Heart right ventricle (tissue), 16 donors: ENCODE measurements at regions not wholly inside any gene's neighbourhood (a gene's known extent, or its start where the extent isn't known, plus 50 kb on each side); places are given as distances from the start of the nearest gene placed in this dataset.

Experiments used
- ATAC-seq, 8 donors: fragments of 200-7000 bp; cut with Tn5 transposase; one replicate each; pipeline ENCODE4 v1.9.1; 2020; ENCODE audit warnings: mild to moderate bottlenecking in 8 of 8, moderate library complexity in 8 of 8, moderate number of reproducible peaks in 1 of 8
- DNase-seq, 2 donors: peaks; one replicate each; pipeline ENCODE4 v3.0.0-alpha.2; 2020
- H3K27ac ChIP-seq, 10 donors: fragments of 200-600 bp; sonication (generic) in 2 of 10; one replicate each; pipeline versions ENCODE4 v1.5.0 to v1.8.0; 2020 to 2022; ENCODE audit warnings: mild to moderate bottlenecking in 3 of 10
- H3K27me3 ChIP-seq, 7 donors: fragments of 200-600 bp; one replicate each; pipeline ENCODE4 v1.8.0; 2021 to 2022; ENCODE audit warnings: mild to moderate bottlenecking in 2 of 7
- H3K36me3 ChIP-seq, 9 donors: fragments of 200-600 bp; sonication (generic) in 1 of 9; one replicate each; pipeline versions ENCODE4 v1.5.0 to v1.8.0; 2020 to 2022; ENCODE audit warnings: mild to moderate bottlenecking in 2 of 9
- H3K4me1 ChIP-seq, 9 donors: fragments of 200-600 bp; sonication (generic) in 1 of 9; one replicate each; pipeline versions ENCODE4 v1.5.0 to v1.8.0; 2020 to 2022; ENCODE audit warnings: mild to moderate bottlenecking in 4 of 9
- H3K4me3 ChIP-seq, 10 donors: fragments of 200-600 bp; sonication (generic) in 2 of 10; one replicate each; pipeline versions ENCODE4 v1.5.0 to v1.8.0; 2020 to 2022; ENCODE audit warnings: mild to moderate bottlenecking in 7 of 10, moderate library complexity in 2 of 10
- H3K9me3 ChIP-seq, 11 donors: fragments of 200-600 bp in 10 of 11; sonication (generic) in 2 of 11; one replicate each; pipeline versions ENCODE4 v1.5.0 to v1.8.0; 2013 to 2022; ENCODE audit warnings: mild to moderate bottlenecking in 2 of 11, control low read depth in 1 of 11, moderate library complexity in 1 of 11
- WGBS, 2 donors: extraction: QIAGEN DNeasy Blood & Tissue Kit; methylation state at CpG; one replicate each; pipeline ENCODE4 v1.1.7; 2013; ENCODE audit warnings: inconsistent platforms in 1 of 2; 5-methylcytosine and 5-hydroxymethylcytosine counted together
- intact Hi-C, 10 donors: fragments of 100-400 bp; cut with DNase I; formaldehyde crosslinking; loops; one replicate each; pipeline versions ENCODE4 v1.11.1 to v1.14.2; 2022
- TF ChIP-seq, protein P1 (sequence below), 9 donors: fragments of 200-600 bp; sonication (generic) in 2 of 9; IDR thresholded peaks; one replicate each; pipeline versions ENCODE4 v1.5.0 to v1.8.0; 2021 to 2022; ENCODE audit warnings: antibody characterized with exemption in 9 of 9, mild to moderate bottlenecking in 5 of 9, moderate library complexity in 1 of 9
- donor health status: Arrhythmogenic right ventricular cardiomyopathy.
- donor health status: ischemic (EF 13 %, LVEDD 7.1; RV severe dilation, severe dysfunction).
- donor health status: healthy with polysubstance abuse.
- donor health status: DM: no; HTN: yes; CAD: no.
- donor health status: DM: no; HTN: no; CAD: no.
- donor health status: ischemic (EF 25% LVEDD 6.9; RV normal size, moderate dysfunction).
- donor health status: ischemic (EF 25% LVEDD 5.7; RV mildly dilated, moderate dysfunction).
- donor health status: healthy.
- donor health status: DM: yes; HTN: yes; CAD: no.
- donor health status: Ischemic cardiomyopathy.
- donor health status: ischemic (EF 35%, LVEDD 5.7; RV mildly dilated, moderate dysfunction).
- donor health status: nonischemic (EF 11% LVEDD 7.7; RV severe dilation, severe dysfunction).
- donor health status: DM: yes; HTN: yes; CAD: no.
- donor health status: PGD.
- donor health status: ischemic (EF 29% LVEDD 5.4; RV normal size, mild dysfunction).
- donor health status: nonischemic (EF 23%, LVEDD 6.1; RV moderate dilation, normal function).

DNA sequence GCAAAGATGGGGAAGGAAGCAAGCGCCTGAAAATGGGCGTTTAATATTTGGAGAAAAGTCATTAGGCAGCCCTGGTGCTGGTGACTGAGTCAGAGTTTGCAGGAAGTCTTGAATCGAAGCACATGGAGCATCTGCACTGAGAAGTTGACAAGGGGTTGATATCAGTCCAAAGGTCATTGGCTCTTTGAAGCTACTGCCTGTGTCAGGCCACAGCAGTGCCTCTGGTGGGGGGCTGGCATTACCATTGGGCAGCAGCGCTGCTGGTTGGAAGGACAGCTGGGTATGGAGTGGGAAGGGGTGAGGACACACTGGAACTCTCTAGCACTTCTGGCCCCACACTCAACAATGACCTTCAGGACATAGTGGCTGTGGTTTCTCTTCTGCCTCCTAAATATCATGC is 150.4 kb upstream of the ERCC6L2 start:
- DNase-seq (no peak), ATAC-seq (no peak)
- intact Hi-C loops = loop anchor here in 6 of 10 donors (5.0 to 10.0 kb wide), 6 partner anchors 327 to 497 kb away; no protein-coding TSS in a partner anchor
- Histone ChIP-seq H3K27me3 (peaks cover 0 to 13% (median 0%) of the 10 kb centered on the region in 7 donors), H3K4me3 (no peak overlapping the region), H3K36me3 (no peaks in the 10 kb centered on the region), H3K4me1 (peaks cover 0 to 5% (median 0%) of the 10 kb centered on the region in 9 donors), H3K9me3 (peaks cover 0 to 5% (median 0%) of the 10 kb centered on the region in 11 donors), H3K27ac (no peak overlapping the region)
- TF ChIP-seq, protein P1, sequence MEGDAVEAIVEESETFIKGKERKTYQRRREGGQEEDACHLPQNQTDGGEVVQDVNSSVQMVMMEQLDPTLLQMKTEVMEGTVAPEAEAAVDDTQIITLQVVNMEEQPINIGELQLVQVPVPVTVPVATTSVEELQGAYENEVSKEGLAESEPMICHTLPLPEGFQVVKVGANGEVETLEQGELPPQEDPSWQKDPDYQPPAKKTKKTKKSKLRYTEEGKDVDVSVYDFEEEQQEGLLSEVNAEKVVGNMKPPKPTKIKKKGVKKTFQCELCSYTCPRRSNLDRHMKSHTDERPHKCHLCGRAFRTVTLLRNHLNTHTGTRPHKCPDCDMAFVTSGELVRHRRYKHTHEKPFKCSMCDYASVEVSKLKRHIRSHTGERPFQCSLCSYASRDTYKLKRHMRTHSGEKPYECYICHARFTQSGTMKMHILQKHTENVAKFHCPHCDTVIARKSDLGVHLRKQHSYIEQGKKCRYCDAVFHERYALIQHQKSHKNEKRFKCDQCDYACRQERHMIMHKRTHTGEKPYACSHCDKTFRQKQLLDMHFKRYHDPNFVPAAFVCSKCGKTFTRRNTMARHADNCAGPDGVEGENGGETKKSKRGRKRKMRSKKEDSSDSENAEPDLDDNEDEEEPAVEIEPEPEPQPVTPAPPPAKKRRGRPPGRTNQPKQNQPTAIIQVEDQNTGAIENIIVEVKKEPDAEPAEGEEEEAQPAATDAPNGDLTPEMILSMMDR (IDR thresholded peaks at IDR 0.05) = no peak
- WGBS, 2 donors = 71 to 77% methylated on average over 4 of the region's 4 CpGs

DNA sequence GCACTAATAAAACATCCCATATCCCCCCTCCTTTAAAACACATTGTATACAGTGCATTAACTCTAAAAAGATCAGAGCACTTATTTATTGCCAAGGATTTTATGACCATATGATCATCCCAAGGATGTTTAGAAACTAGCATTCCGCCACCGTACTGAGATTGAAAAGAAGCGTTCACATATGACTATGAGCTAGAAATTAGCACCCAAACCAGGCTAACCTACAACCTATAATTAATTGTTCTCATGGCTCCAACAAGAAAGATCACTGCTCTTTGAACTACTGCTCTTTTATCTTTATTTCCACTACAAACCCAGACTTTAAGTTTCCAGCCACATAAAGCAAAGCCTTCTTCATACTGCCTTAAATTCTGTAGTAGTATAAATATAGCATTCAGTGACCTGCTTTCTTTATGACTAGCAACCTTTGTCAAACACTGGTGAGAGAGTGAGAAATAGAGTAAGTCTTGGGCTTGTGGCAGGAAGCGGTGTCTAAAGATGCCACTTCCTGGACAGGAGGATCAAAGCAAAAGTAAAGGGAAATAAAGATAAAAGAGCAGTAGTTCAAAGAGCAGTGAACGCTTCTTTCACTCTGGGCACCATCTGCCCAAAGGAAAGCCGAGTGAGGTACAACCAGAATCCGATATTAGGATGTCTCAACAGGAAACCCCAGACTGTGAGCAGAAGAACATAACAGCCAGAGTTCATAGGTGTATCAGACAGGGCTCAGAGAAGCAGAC is 151.1 kb upstream of the ERCC6L2 start:
- no peaks in the 10 kb centered on the region for H3K36me3 ChIP-seq
- no peak overlapping the region for H3K4me3 ChIP-seq
- H3K9me3 ChIP-seq = no peaks in the 10 kb centered on the region
- ATAC-seq (no peak), DNase-seq (no peak)
- no peak overlapping the region for H3K27ac ChIP-seq
- H3K27me3 ChIP-seq = peaks cover 0 to 9% (median 0%) of the 10 kb centered on the region in 7 donors
- peaks cover 0 to 5% (median 0%) of the 10 kb centered on the region in 9 donors for H3K4me1 ChIP-seq
- intact Hi-C loops = loop anchor here in 4 of 10 donors (10.0 kb wide), 2 partner anchors 340 to 490 kb away; no protein-coding TSS in a partner anchor
- 78% methylated on average over 7 of the region's 7 CpGs for WGBS, 2 donors
- TF ChIP-seq, protein P1 (IDR thresholded peaks at IDR 0.05) = no peak

DNA sequence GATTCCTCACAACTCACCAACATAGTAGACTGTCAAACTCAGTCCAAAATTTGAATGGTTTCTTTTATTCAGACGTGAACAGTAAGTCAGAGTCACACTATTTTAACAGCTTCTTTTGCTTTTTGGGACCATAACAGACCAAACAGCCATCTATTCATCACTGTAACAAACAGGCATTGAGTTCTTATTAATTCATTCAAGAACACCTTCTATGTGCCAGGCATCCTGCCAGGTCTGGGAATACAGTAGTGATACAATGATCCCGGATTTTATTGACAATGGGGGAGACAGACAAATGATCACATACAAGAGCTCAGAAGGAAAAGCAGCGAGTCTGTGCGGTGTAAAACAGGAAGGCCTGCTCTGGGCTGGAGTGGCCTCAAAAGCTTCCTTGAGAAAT is 153.3 kb upstream of the ERCC6L2 start:
- Histone ChIP-seq H3K9me3 (peaks cover 0 to 5% (median 0%) of the 10 kb centered on the region in 11 donors), H3K27me3 (no peaks in the 10 kb centered on the region), H3K4me3 (no peak overlapping the region), H3K4me1 (peaks cover 0 to 5% (median 0%) of the 10 kb centered on the region in 9 donors), H3K36me3 (no peaks in the 10 kb centered on the region), H3K27ac (no peak overlapping the region)
- DNase-seq = no peak
- 62 to 77% methylated on average over 4 of the region's 4 CpGs for WGBS, 2 donors
- ATAC-seq = no peak
- intact Hi-C loops = loop anchor here in 4 of 10 donors (10.0 kb wide), 2 partner anchors 343 to 493 kb away; no protein-coding TSS in a partner anchor
- TF ChIP-seq, protein P1 (IDR thresholded peaks at IDR 0.05) = no peak

GRCh38 chr9:95721061-95721531 is 154.4 kb upstream of the ERCC6L2 start:
- TF ChIP-seq, protein P1 (IDR thresholded peaks at IDR 0.05) = no peak
- DNase-seq = no peak
- 68 to 71% methylated on average over 5 of the region's 5 CpGs for WGBS, 2 donors
- intact Hi-C loops = loop anchor here in 4 of 10 donors (10.0 kb wide), 2 partner anchors 344 to 494 kb away; no protein-coding TSS in a partner anchor
- H3K27ac ChIP-seq = no peak overlapping the region
- H3K36me3 ChIP-seq = no peaks in the 10 kb centered on the region
- ATAC-seq = no peak
- H3K4me1 ChIP-seq = peaks cover 0 to 5% (median 0%) of the 10 kb centered on the region in 9 donors
- H3K27me3 ChIP-seq = no peaks in the 10 kb centered on the region
- H3K9me3 ChIP-seq = peaks cover 0 to 5% (median 0%) of the 10 kb centered on the region in 11 donors
- H3K4me3 ChIP-seq = no peak overlapping the region
